Left hindlimb (tissue), 1 donor: ENCODE measurements at regions not wholly inside any gene's neighbourhood (a gene's known extent, or its start where the extent isn't known, plus 50 kb on each side); places are given as distances from the start of the nearest gene placed in this dataset.
"Not testable (repeated sequence)": the region's sequence is repeated elsewhere in the genome, so short reads cannot be mapped to it uniquely, and the experiment has no call there.

Source experiments
- DNase-seq: peaks from one replicate; pipeline ENCODE4 v3.0.0-alpha.2; 2018

DNA sequence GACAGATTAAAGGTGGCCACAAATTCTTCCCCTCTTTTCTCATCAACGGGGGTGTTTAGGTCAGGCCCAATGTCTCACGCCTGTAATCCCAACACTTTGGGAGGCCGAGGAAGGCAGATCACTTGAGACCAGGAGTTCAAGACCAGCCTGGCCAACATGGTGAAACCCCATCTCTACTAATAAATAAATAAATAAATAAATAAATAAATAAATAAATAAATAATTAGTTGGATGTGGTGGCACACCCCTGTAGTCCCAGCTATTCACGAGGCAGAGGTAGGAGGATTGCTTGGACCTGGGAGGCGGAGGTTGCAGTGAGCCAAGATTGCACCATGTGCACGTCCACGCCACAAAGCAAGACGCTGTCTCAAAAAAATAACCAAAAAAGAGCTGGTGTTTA, 180.7 kb downstream of the FASLG start:
- not testable (repeated sequence) for DNase-seq

DNA sequence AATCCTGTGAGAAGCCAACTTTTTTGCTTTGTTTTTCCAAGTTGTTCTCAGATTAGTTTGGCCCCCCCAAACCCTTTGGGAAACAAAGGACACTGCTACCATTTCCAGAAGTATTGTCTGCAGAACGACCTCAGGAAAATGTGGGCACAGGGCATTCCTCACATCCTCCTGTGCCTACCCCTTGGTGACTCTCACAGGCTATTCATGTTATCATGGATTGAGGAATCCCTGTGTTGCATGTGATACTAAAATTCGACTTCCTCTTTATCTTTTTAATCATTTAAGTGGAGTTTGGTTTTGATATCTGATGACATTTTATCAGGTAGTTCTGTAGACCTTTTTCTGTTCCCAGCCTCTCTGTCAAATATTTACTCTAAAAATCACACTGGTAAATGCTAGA, 184.5 kb downstream of the FASLG start:
- DNase-seq = no peak

DNA sequence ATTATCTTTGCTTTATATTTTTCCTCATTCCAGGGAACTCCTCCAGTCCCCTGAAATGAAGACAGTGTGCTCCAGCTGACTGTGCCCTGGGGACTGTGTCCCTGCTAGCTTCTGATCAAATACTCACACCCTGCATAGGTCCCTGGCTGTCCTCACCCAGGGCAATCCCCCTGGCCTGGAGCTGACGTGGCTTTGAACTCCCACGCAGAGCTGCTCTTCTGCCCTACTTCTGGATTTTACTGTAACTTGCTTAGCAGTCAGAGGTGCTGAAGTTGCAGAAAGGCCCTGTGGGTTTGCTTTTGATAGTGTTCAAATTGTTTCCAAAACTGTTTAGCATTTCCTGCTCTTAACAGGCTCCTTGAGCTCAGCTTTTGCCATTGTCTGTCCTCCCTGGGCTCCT, 186.5 kb downstream of the FASLG start:
- DNase-seq = no peak

DNA sequence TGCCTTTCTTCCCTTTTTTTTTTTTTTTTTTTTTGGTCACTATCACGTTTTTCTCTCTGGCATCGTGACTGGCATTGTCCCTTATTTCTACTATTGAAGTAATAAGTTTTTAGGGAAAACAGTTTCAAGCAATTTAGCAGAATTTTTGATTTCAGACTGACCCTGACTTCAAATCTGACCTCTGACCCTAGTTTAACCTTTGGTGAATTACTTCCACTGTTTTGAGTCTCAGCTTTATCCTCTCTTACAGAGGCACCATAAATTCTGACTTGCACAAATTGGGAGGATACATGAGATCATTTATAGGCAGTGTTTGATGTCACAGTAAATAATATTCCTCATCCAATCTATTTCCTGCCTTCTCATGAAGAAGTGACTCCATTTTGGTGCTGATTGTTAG, 187.0 kb downstream of the FASLG start:
- no peak for DNase-seq

GRCh38 chr1:172847814-172848213, 188.9 kb downstream of the FASLG start:
- not testable (repeated sequence) for DNase-seq

DNA sequence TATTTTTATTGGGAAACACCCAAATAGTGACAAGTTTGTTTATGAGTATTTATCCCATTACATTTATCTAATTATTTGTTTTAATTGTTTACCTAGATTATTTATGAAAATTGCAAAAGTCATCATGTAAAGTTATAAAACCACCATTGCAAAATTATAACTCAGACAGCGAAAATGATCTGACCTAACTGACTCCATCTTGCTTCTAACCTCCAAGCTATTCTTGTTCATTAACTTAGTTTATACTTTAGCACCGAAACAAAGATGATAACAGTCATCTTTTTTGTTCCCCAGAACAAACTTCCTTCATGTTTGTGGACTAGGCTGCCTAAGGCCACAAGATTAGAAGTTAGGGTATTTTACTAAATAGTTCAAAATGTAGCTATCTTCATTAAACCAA, 190.8 kb downstream of the FASLG start:
- DNase-seq = no peak

DNA sequence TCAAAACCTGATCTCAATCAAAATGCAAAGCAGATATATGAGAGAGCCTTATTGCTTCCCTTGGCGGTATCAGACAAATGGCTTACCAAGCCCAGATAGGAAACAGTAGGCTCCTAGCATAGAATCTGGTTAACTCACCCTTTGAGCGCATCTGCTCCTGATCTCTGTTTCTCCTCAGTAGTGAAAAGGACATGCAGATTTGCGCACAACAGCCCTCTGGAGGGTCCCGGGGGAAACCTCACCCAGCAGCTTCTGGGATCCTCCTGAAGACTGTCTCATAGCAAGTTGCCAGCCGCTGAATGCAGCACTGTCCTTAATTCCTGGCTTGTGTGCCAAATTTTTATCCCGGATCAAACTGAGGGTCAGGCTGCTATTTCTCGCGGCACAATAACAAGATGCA, 192.2 kb downstream of the FASLG start:
- DNase-seq = no peak

- no peak for DNase-seq
Measured at GRCh38 chr1:172851856-172852255, 193.0 kb downstream of the FASLG start.

- not testable (repeated sequence) for DNase-seq
Measured at GRCh38 chr1:172855983-172856382, 194.8 kb downstream of the TNFSF18 start.

GRCh38 chr1:172863031-172863430, 187.7 kb downstream of the TNFSF18 start:
- DNase-seq = no peak

DNA sequence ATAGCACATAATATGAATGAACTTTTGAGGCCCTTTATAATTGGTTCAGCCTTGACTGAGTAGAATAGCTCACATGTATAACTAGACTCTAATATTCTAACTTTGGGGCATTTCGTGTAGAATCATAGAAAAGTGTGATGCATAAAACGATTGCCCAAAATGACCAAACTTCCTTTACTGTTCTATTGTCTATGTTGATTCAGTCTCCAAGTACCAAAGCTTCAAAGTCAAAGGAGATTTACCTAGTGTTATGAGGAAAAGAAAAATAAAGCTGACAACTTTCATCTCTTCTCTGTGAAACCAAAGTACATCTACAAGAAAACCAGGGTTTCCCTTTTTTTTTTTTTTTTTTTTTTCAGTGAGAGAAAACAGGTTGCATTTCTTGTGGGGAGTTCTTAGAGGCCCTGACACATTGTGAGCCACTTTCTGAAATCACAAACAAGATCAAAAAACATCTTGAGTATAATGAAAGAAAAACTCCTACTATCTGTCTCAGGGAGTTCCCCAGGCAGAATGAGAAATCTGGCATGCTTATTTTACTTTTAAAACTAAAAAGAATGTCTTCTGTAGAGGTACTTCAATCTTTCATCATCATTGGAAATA, 183.4 kb downstream of the TNFSF18 start:
- no peak for DNase-seq

GRCh38 chr1:172870901-172871606, 179.7 kb downstream of the TNFSF18 start:
- no peak for DNase-seq

DNA sequence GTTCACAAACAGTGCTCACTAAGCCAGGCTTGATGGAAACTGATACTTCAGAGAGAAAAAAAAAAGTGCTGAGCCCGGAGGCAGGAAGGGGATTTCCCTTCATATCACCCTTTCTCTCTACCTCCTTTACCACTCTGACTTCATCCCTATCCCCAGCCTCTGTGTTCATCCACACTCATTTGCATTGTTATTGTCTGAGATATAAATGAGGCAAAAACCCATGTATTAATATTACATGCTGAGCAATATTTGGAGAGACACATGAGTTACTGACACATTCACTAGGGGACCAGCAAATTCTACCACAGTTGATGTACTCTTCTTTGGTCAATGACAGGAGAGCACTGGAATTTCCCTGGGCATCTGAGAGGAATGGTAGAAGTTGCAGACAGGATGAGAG, 175.8 kb downstream of the TNFSF18 start:
- no peak for DNase-seq

DNA sequence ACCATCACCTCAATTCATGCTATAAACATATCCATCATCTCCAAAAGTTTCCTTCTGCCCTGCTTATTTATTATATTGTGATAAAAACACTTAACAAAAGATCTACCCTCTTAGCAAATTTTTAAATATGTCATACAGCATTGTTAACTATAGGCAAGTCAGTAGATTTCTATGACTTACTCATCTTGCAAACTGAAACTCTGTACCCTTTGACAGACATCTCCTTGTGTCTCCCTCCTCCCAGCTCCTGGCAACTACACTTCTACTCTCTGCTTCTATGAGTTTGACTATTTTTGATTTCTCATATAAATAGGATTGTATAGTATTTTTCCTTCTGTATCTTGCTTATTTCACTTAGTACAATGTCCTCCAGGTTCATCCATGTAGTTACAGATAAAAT, 174.8 kb downstream of the TNFSF18 start:
- no peak for DNase-seq

DNA sequence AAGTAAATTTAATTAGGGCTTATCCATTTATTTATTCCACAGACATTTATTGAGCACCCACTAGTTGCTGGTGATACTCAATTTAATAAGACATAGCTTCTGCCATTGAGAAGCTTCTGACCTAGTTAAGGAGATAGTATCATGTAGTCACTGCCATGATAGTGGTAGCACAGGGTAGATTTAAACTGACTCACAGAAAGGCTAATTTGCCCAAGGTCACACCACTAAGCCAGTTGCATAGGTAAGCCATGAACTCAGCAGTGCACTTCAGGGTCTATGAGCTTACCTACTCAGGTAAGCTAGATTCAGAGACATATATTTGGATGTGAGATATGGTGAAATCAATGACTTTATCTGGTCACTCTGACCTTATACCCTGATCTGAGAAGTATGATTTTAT, 168.4 kb downstream of the TNFSF18 start:
- no peak for DNase-seq

DNA sequence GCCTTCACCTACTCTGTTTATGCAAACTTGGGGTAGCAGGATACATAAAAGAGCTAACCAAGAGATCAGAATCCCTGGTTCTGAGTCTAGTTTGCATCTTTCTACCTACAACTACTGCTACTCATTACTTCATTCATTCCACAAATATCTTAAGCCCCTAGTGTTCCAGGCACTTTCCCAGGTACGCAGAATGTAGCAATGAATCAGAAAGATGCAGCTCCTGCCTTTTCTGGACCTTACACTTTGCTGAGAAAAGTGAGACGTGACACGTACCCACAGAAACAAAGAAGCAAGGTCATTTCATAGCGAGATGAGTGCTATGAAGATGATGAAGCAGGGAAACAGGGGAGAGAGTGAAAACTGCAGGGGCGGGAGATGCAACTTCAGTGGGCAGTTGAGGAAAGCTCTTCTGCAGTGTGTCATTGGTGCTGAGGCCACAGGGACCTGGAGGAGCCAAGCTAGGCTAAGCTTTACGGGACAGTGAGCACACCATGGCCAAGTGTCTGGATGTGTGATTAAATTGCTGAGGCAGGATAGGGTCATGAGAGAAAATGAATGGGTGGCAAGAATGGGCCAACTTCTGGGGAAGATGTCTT, 167.9 kb downstream of the TNFSF18 start:
- no peak for DNase-seq

GRCh38 chr1:172883387-172883791, 167.4 kb downstream of the TNFSF18 start:
- no peak for DNase-seq

GRCh38 chr1:172883844-172884243, 166.9 kb downstream of the TNFSF18 start:
- no peak for DNase-seq

DNA sequence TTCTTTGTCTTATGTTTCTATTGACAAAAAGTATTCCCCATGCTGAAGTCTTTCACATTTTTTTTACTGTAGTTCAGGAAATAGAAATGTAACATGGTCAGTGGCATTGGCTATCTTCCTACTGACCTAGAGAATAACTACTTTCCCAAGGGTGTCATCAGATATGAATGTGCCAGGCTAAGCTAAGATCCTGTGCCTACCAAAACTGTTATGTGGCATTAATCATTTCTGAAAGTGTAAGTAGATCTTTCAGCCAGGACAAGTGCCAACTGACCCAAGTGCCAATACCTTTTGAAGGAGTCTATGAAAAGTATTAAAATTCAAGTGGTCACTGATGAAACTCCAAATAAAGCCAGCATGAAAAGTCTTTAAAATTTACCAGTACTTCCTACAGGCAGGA, 165.3 kb downstream of the TNFSF18 start:
- no peak for DNase-seq

GRCh38 chr1:172885971-172886370, 164.8 kb downstream of the TNFSF18 start:
- DNase-seq = no peak

GRCh38 chr1:172887162-172887561, 163.6 kb downstream of the TNFSF18 start:
- no peak for DNase-seq

DNA sequence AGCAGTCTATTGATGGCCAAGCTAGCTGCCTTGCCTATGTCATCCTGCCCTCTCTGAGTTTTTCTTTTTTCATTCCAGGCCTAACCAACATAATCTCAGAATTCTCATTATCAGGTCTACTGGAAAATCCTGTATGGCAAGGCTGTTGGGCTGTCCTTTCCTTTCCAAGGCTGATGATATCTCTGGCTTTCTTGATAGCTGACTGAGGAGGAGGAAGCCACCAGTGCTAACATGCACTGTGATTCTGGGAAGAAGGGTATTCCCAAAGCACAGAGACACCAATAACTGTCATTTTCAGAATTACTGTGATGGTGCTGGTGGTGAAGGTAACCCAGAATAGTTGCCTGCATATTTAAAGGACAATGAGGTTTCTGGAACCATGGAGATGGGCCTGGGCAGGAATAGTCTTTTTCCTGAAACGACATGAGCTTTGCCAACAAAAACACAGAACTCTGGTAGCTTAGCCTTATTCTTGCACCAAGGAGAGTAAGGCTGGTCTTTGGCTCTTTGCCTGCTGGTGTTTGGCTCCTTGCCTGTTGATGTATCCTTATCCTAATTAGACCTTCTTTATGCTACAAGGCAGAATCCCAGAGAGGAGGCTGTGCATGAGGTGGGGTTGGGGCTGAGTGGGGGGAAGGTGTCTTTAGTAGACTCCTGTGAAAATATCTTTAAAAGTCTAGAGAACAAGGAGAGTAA, 157.4 kb downstream of the TNFSF18 start:
- DNase-seq = peak; percentile 42

- no peak for DNase-seq
Measured at GRCh38 chr1:172894349-172895049, 156.2 kb downstream of the TNFSF18 start.
